ENCODE measurements at regions not wholly inside any gene's neighbourhood (a gene's known extent, or its start where the extent isn't known, plus 50 kb on each side); places are given as distances from the start of the nearest gene placed in this dataset.
A peak's percentile ranks its signal among the peaks of the same experiment; 100 is the strongest.

GRCh38 chr7:130990178-130990832 lies 256.3 kb upstream of the KLF14 start:
- H3K27ac ChIP-seq (ENCODE audit: low read depth, low read length): no peak overlapping the region
- WGBS, 3 donors: 71 to 80% (median 75%) methylated on average over 16 of the region's 16 CpGs

GRCh38 chr7:130993671-130994365 lies 259.8 kb upstream of the KLF14 start:
- WGBS, 3 donors: 76 to 88% (median 81%) methylated on average over 11 of the region's 11 CpGs
- no peak overlapping the region for H3K27ac ChIP-seq (ENCODE audit: low read depth, low read length)

- 28 to 58% (median 52%) methylated on average over 13 of the region's 13 CpGs for WGBS, 3 donors
- no peak overlapping the region for H3K27ac ChIP-seq (ENCODE audit: low read depth, low read length)
These were observed 260.5 kb upstream of the KLF14 start for GRCh38 chr7:130994378-130995115.

- H3K27ac ChIP-seq (ENCODE audit: low read depth, low read length): no peak overlapping the region
- WGBS, 3 donors: 28 to 64% (median 63%) methylated on average over 10 of the region's 10 CpGs
These were observed 261.5 kb upstream of the KLF14 start for GRCh38 chr7:130995252-130996081.

GRCh38 chr7:130996205-130996832 lies 262.3 kb upstream of the KLF14 start:
- H3K27ac ChIP-seq (ENCODE audit: low read depth, low read length): no peak overlapping the region
- WGBS, 3 donors: 26 to 42% (median 36%) methylated on average over 5 of the region's 5 CpGs

GRCh38 chr7:130996833-130997231 lies 262.8 kb upstream of the KLF14 start:
- 17 to 29% (median 25%) methylated on average over 6 of the region's 6 CpGs for WGBS, 3 donors
- no peak overlapping the region for H3K27ac ChIP-seq (ENCODE audit: low read depth, low read length)

GRCh38 chr7:130998993-130999602 lies 265.1 kb upstream of the KLF14 start:
- WGBS, 3 donors: 74 to 96% (median 75%) methylated on average over 3 of the region's 3 CpGs
- no peak overlapping the region for H3K27ac ChIP-seq (ENCODE audit: low read depth, low read length)

- 71 to 83% (median 80%) methylated on average over 4 of the region's 4 CpGs for WGBS, 3 donors
- H3K27ac ChIP-seq (ENCODE audit: low read depth, low read length): no peak overlapping the region
These were observed 265.9 kb upstream of the KLF14 start for GRCh38 chr7:130999926-131000325.

GRCh38 chr7:131000389-131000788 lies 266.4 kb upstream of the KLF14 start:
- no peak overlapping the region for H3K27ac ChIP-seq (ENCODE audit: low read depth, low read length)
- 85 to 96% (median 90%) methylated on average over 6 of the region's 6 CpGs for WGBS, 3 donors

- H3K27ac ChIP-seq (ENCODE audit: low read depth, low read length): no peak overlapping the region
These were observed 266.9 kb upstream of the KLF14 start for GRCh38 chr7:131000873-131001272.

GRCh38 chr7:131002600-131002999 lies 268.6 kb upstream of the KLF14 start:
- 93 to 97% (median 95%) methylated on average over 1 of the region's 1 CpG for WGBS, 3 donors
- H3K27ac ChIP-seq (ENCODE audit: low read depth, low read length): no peak overlapping the region

More at GRCh38 chr7:131000873-131001272, 266.9 kb upstream of the KLF14 start:
- WGBS, 3 donors: 48 to 49% (median 48%) methylated on average over 2 of the region's 2 CpGs

GRCh38 chr7:131003634-131004033 lies 269.6 kb upstream of the KLF14 start:
- 60 to 91% (median 83%) methylated on average over 4 of the region's 4 CpGs for WGBS, 3 donors

GRCh38 chr7:131004371-131004770 lies 270.4 kb upstream of the KLF14 start:
- 0 to 3% (median 0%) methylated on average over 1 of the region's 1 CpG for WGBS, 3 donors
- no peak overlapping the region for H3K27ac ChIP-seq (ENCODE audit: low read depth, low read length)

More at GRCh38 chr7:131003634-131004033, 269.6 kb upstream of the KLF14 start:
- no peak overlapping the region for H3K27ac ChIP-seq (ENCODE audit: low read depth, low read length)

- WGBS, 3 donors: 43 to 49% (median 45%) methylated on average over 19 of the region's 19 CpGs
These were observed 273.7 kb upstream of the KLF14 start for GRCh38 chr7:131007439-131008330.

GRCh38 chr7:131008840-131009711 lies 275.1 kb upstream of the KLF14 start:
- WGBS, 3 donors: 51 to 75% (median 52%) methylated on average over 5 of the region's 5 CpGs
- no peak overlapping the region for H3K27ac ChIP-seq (ENCODE audit: low read depth, low read length)

More at GRCh38 chr7:131007439-131008330, 273.7 kb upstream of the KLF14 start:
- peak overlapping the region; percentile 40 for H3K27ac ChIP-seq (ENCODE audit: low read depth, low read length)
